ENCODE measurements at regions not wholly inside any gene's neighbourhood (a gene's known extent, or its start where the extent isn't known, plus 50 kb on each side); places are given as distances from the start of the nearest gene placed in this dataset.

GRCh38 chr12:77606348-77606747, 224.3 kb upstream of the NAV3 start:
- Mint-ChIP-seq H3K9me3 (ENCODE audit: low read depth, unreplicated experiment) (no peaks in the 10 kb centered on the region), H3K36me3 (ENCODE audit: insufficient read depth, unreplicated experiment) (no peaks in the 10 kb centered on the region), H3K27ac (ENCODE audit: unreplicated experiment) (no peak overlapping the region), H3K27me3 (ENCODE audit: unreplicated experiment) (no peaks in the 10 kb centered on the region), H3K4me3 (ENCODE audit: low read depth, unreplicated experiment) (no peak overlapping the region), H3K4me1 (ENCODE audit: low read depth, unreplicated experiment) (peaks cover 53% of the 10 kb centered on the region)
- BruUV-seq (replicated peaks), result no TSS peak
- DNase-seq, result no peak
- CTCF ChIA-PET, result no interaction called here
- intact Hi-C loops (cut with micrococcal nuclease; ENCODE audit: unreplicated experiment), result loop anchor here (10.0 kb wide), 1 partner anchor 542 kb away; the partner anchor contains the start of gene E2F7
- TF ChIP-seq CTCF (IDR thresholded peaks at IDR 0.05; ENCODE audit: unreplicated experiment), result no peak

- no peak overlapping the region for H3K27ac Mint-ChIP-seq (ENCODE audit: unreplicated experiment)
- H3K27me3 Mint-ChIP-seq (ENCODE audit: unreplicated experiment), result no peaks in the 10 kb centered on the region
- H3K4me3 Mint-ChIP-seq (ENCODE audit: low read depth, unreplicated experiment), result no peak overlapping the region
- H3K4me1 Mint-ChIP-seq (ENCODE audit: low read depth, unreplicated experiment), result peaks cover 71% of the 10 kb centered on the region
- intact Hi-C loops (cut with micrococcal nuclease; ENCODE audit: unreplicated experiment), result loop anchor here (10.0 kb wide), 1 partner anchor 539 kb away; the partner anchor contains the start of gene E2F7
- CTCF ChIA-PET, result no interaction called here
- no TSS peak for BruUV-seq (replicated peaks)
- DNase-seq, result no peak
- no peak for TF ChIP-seq CTCF (IDR thresholded peaks at IDR 0.05; ENCODE audit: unreplicated experiment)
- H3K36me3 Mint-ChIP-seq (ENCODE audit: insufficient read depth, unreplicated experiment), result no peaks in the 10 kb centered on the region
- H3K9me3 Mint-ChIP-seq (ENCODE audit: low read depth, unreplicated experiment), result no peaks in the 10 kb centered on the region
Observed at GRCh38 chr12:77603946-77604345, 226.7 kb upstream of the NAV3 start.

DNA sequence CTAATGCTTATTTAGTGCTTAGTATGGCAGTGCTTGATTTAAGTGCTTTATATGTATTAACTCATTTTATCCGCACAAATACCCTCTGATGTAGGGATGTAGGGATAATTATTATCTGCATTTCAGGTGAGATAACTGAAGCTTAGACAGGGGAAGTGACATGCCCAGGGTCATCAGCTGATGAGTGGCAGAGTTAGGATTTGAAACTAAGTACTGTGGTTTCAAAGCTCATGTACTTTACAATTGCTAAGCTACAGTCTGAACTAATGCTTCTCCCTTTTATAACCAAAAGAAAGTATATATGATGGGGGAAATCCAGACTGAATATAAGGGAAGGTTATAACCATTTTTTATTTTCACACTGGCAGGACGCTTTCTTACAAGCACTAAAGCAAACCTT, 229.6 kb upstream of the NAV3 start:
- CTCF ChIA-PET, result no interaction called here
- DNase-seq, result no peak
- TF ChIP-seq CTCF (IDR thresholded peaks at IDR 0.05; ENCODE audit: unreplicated experiment), result no peak
- H3K4me1 Mint-ChIP-seq (ENCODE audit: low read depth, unreplicated experiment), result peaks cover 56% of the 10 kb centered on the region
- no peaks in the 10 kb centered on the region for H3K9me3 Mint-ChIP-seq (ENCODE audit: low read depth, unreplicated experiment)
- H3K4me3 Mint-ChIP-seq (ENCODE audit: low read depth, unreplicated experiment), result no peak overlapping the region
- H3K27me3 Mint-ChIP-seq (ENCODE audit: unreplicated experiment), result no peaks in the 10 kb centered on the region
- BruUV-seq (replicated peaks), result no TSS peak
- intact Hi-C loops (cut with micrococcal nuclease; ENCODE audit: unreplicated experiment), result loop anchor here (10.0 kb wide), 1 partner anchor 536 kb away; the partner anchor contains the start of gene E2F7
- no peak overlapping the region for H3K27ac Mint-ChIP-seq (ENCODE audit: unreplicated experiment)
- H3K36me3 Mint-ChIP-seq (ENCODE audit: insufficient read depth, unreplicated experiment), result no peaks in the 10 kb centered on the region

DNA sequence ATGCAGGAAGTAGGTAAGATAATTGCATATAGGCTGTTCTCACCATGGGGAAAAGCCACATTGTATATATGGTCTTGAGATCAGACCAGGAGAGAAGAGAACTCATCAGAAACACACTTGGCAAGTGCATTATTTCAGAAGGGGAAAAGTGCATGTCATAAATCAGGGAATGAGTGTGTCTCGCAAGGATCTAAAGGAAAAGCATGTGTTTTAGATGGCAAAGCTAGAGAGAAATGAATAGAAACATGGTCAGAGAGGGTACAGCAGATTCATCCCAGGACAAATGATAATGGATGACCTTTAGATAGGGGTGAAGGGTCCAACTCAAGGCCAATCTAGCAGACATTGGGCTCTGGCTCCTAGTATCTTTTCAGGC, 230.2 kb upstream of the NAV3 start:
- peak overlapping the region; percentile 2 for H3K4me3 Mint-ChIP-seq (ENCODE audit: low read depth, unreplicated experiment)
- peak overlapping the region; percentile 1 for H3K27ac Mint-ChIP-seq (ENCODE audit: unreplicated experiment)
- DNase-seq, result no peak
- no peaks in the 10 kb centered on the region for H3K9me3 Mint-ChIP-seq (ENCODE audit: low read depth, unreplicated experiment)
- no TSS peak for BruUV-seq (replicated peaks)
- H3K27me3 Mint-ChIP-seq (ENCODE audit: unreplicated experiment), result no peaks in the 10 kb centered on the region
- no peak for TF ChIP-seq CTCF (IDR thresholded peaks at IDR 0.05; ENCODE audit: unreplicated experiment)
- H3K36me3 Mint-ChIP-seq (ENCODE audit: insufficient read depth, unreplicated experiment), result no peaks in the 10 kb centered on the region
- CTCF ChIA-PET, result interaction anchor here (0.5 kb wide), 1 partner anchor 314 kb away, joined by 3 read pairs; no protein-coding TSS in a partner anchor
- H3K4me1 Mint-ChIP-seq (ENCODE audit: low read depth, unreplicated experiment), result peaks cover 50% of the 10 kb centered on the region
- intact Hi-C loops (cut with micrococcal nuclease; ENCODE audit: unreplicated experiment), result loop anchor here (10.0 kb wide), 1 partner anchor 536 kb away; the partner anchor contains the start of gene E2F7
